ENCODE measurements at regions not wholly inside any gene's neighbourhood (a gene's known extent, or its start where the extent isn't known, plus 50 kb on each side); places are given as distances from the start of the nearest gene placed in this dataset.
"Not testable (repeated sequence)": the region's sequence is repeated elsewhere in the genome, so short reads cannot be mapped to it uniquely, and the experiment has no call there.

DNA sequence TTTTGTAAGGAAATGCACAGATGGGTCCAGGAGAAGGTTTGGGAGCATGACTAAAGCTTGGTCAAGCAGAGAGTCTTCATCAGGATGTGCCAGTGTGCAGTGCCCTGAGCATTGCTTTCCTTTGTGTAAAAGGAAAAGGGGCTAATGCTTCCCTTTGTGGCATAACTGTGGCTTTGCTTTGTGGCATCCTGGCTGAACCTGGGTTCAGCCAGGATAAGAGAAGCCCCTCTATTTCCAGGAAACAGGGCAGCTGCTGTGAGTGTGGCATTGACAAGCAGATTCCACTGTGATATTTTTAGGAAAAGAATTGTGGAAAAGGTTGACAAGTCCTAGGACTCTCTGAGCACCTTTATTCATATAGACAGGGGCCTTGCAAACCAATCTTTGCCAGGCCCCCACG lies 193.4 kb upstream of the CXCL12 start:
- TF ChIP-seq POU2F2 (IDR thresholded peaks at IDR 0.05; ENCODE audit: low read depth, low read length) (no peak), TAF1 (IDR thresholded peaks at IDR 0.05; ENCODE audit: low read depth, low read length) (no peak), POLR2AphosphoS5 (IDR thresholded peaks at IDR 0.05; ENCODE audit: low read depth, low read length) (no peak), SPI1 (IDR thresholded peaks at IDR 0.05; ENCODE audit: low read depth, low read length) (no peak), POLR2A (IDR thresholded peaks at IDR 0.05; ENCODE audit: low read depth, low read length) (no peak), PAX5 (IDR thresholded peaks at IDR 0.05; ENCODE audit: insufficient read depth, low read length, severe bottlenecking) (no peak)
- DNase-seq (ENCODE audit: insufficient read length, low spot score), result no peak
- no peak for FAIRE-seq

DNA sequence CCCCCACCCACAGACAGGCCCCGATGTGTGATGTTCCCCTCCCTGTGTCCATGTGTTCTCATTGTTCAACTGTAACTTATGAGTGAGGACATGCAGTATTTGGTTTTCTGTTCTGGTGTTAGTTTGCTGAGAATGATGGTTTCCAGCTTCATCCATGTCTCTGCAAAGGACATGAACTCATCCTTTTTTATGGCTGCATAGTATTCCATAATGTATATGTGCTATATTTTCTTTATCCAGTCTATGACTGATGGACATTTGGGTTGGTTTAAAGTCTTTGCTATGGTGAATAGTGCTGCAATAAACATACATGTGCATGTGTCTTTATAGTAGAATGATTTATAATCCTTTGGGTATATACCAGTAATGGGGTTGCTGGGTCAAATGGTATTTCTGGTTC lies 194.1 kb upstream of the CXCL12 start:
- FAIRE-seq; DNase-seq (ENCODE audit: insufficient read length, low spot score): not testable (repeated sequence)

DNA sequence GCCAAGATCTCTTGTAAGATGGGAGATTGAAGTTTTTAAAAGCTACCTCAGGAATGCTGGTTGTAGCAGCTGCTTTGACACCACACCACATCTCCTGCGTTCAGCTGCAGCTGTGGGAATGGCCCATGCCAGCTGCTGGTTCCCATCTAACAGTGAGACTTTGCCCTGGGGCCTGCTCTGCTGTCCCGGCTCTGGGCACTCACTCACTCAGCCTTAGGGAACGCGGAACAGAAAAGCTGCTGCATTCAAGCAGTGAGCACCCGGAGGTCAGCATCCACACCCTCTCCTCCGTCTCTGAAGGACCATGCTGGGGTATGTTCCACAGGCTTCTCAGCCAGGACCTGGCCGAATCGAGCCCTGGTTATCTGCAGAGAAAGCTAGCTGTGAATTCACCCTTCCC lies 197.1 kb upstream of the CXCL12 start:
- FAIRE-seq (no peak), DNase-seq (ENCODE audit: insufficient read length, low spot score) (no peak)
- TF ChIP-seq POU2F2 (IDR thresholded peaks at IDR 0.05; ENCODE audit: low read depth, low read length), result no peak
- TF ChIP-seq POLR2AphosphoS5 (IDR thresholded peaks at IDR 0.05; ENCODE audit: low read depth, low read length), result no peak
- TF ChIP-seq SPI1 (IDR thresholded peaks at IDR 0.05; ENCODE audit: low read depth, low read length), result no peak
- no peak for TF ChIP-seq POLR2A (IDR thresholded peaks at IDR 0.05; ENCODE audit: low read depth, low read length)
- TF ChIP-seq TAF1 (IDR thresholded peaks at IDR 0.05; ENCODE audit: low read depth, low read length), result no peak
- no peak for TF ChIP-seq PAX5 (IDR thresholded peaks at IDR 0.05; ENCODE audit: insufficient read depth, low read length, severe bottlenecking)

DNA sequence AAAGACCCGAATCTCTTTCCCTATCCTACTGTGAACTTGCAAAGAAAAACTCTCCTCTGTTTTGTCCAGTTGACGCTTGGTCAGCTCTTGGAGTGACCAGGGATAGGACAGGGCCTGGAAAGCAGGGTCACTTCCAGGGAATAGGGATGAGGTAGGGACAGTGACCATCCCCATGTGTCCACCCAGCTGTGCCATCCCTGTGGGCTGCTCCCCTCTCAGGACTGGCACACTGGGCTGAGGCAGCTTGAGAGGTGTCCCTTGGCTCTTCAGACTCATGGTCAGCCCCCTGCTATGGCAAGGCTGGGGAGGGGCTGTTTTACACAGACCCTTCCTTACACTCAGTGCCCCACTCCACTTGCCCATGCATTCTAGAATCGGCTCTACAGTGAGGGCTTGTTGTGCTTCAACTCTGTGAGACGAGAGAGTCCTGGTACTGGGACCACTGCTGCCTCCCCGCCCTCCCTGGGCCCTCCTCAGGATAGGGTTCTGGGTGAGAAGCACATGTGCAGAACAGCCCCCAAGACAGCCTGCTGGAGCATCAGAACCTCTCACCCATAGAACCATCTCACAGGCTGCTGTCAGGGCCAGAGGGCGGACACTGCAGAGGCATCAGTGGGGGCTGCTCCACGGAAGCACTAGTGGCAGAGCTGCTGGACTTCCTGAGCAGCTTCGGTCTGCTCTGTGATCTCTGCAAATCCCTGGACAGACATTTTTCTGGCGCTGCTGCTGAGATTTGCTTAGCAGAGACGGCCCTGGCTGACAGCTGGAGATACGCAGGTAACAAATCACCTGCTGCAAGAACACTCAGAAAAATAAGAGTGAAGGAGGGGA lies 202.8 kb upstream of the CXCL12 start:
- no peak for DNase-seq (ENCODE audit: insufficient read length, low spot score)
- FAIRE-seq, result no peak
- no peak for TF ChIP-seq TAF1 (IDR thresholded peaks at IDR 0.05; ENCODE audit: low read depth, low read length)
- TF ChIP-seq PAX5 (IDR thresholded peaks at IDR 0.05; ENCODE audit: insufficient read depth, low read length, severe bottlenecking), result no peak
- no peak for TF ChIP-seq POLR2A (IDR thresholded peaks at IDR 0.05; ENCODE audit: low read depth, low read length)
- no peak for TF ChIP-seq POLR2AphosphoS5 (IDR thresholded peaks at IDR 0.05; ENCODE audit: low read depth, low read length)
- TF ChIP-seq SPI1 (IDR thresholded peaks at IDR 0.05; ENCODE audit: low read depth, low read length), result no peak
- no peak for TF ChIP-seq POU2F2 (IDR thresholded peaks at IDR 0.05; ENCODE audit: low read depth, low read length)

DNA sequence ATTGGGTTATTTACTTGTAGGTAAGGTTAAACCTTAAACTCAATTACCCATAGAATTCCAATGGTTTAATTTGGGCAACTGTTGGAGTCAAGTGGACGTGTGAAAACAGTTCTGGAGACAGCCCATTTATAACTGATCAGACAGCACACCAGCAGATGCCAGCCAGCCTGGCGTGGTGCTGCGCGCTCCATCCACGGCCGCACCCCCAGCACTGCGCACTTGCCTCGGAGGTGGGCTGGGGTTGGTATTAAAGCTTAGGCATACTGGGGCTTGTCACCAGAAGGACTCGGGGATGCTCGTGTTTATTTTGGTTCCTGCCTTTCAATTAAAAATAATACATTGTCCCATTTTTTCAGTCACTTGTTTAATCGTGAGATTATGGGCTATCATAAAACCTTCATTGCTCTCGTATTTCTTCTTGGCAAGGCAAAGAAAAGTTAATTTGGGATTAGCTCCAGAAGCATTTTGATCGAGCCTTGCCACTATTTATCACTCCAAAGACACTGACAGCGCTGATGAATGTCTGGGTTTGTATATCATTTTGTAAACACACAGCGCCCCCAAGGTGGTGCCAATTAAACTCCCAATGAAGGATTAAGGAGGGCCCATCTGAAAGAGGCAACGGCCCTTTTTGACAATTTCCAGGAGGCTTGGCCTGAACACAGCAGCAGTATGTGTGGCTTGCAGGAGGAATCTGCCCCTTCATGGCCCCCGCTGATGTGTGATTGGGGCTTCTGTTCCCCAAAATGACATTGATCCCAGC lies 204.5 kb upstream of the CXCL12 start:
- TF ChIP-seq POU2F2 (IDR thresholded peaks at IDR 0.05; ENCODE audit: low read depth, low read length) (no peak), POLR2AphosphoS5 (IDR thresholded peaks at IDR 0.05; ENCODE audit: low read depth, low read length) (no peak), SPI1 (IDR thresholded peaks at IDR 0.05; ENCODE audit: low read depth, low read length) (no peak), PAX5 (IDR thresholded peaks at IDR 0.05; ENCODE audit: insufficient read depth, low read length, severe bottlenecking) (no peak), POLR2A (IDR thresholded peaks at IDR 0.05; ENCODE audit: low read depth, low read length) (no peak), TAF1 (IDR thresholded peaks at IDR 0.05; ENCODE audit: low read depth, low read length) (no peak)
- FAIRE-seq (no peak), DNase-seq (ENCODE audit: insufficient read length, low spot score) (no peak)

DNA sequence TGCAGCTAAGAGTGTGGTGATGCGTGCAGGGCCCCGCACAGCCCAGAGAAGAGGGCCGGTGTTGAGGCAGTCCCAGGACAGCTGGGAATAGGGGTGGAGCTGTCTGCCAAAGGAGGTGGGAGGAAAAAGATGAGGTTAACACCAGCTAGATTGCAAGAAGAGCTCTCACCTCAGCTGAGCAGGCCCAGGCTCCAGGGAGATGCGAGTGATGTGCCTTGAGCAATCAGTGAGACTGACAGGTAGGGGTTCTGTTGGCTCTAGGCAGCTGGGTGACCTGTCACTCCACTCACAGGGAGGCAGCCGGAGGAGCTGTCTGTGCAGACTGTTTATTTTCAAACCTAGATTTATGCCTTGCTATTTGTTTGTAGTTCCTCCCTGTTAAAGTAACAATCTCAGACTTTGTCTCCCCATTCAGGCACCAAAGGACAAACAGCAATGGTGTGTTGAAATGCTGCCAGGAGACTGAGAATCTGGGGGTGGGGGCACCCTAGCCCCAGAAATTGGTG lies 205.1 kb upstream of the CXCL12 start:
- DNase-seq (ENCODE audit: insufficient read length, low spot score) (no peak), FAIRE-seq (no peak)
- TF ChIP-seq SPI1 (IDR thresholded peaks at IDR 0.05; ENCODE audit: low read depth, low read length) (no peak), POU2F2 (IDR thresholded peaks at IDR 0.05; ENCODE audit: low read depth, low read length) (no peak), TAF1 (IDR thresholded peaks at IDR 0.05; ENCODE audit: low read depth, low read length) (no peak), POLR2A (IDR thresholded peaks at IDR 0.05; ENCODE audit: low read depth, low read length) (no peak), POLR2AphosphoS5 (IDR thresholded peaks at IDR 0.05; ENCODE audit: low read depth, low read length) (no peak)

DNA sequence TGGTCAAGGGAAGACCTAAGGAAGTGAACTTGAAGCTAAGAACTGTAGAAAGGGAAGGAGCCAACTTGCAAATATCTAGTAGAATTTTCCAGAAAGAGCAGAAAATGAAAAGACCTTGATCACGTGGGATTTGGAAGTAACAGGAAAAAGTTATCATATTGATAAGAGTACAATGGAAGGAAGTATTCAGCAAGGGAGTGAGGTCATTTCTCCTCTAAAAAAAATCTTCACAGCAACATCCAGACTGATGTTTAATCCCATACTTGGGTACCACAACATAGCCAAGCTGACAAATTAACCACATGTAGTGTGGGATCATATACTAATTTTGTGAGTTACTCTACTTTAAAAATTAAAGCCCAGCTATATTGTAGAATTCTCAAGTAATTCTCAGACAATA lies 207.0 kb upstream of the CXCL12 start:
- TF ChIP-seq POLR2AphosphoS5 (IDR thresholded peaks at IDR 0.05; ENCODE audit: low read depth, low read length) (no peak), SPI1 (IDR thresholded peaks at IDR 0.05; ENCODE audit: low read depth, low read length) (no peak), POU2F2 (IDR thresholded peaks at IDR 0.05; ENCODE audit: low read depth, low read length) (no peak), PAX5 (IDR thresholded peaks at IDR 0.05; ENCODE audit: insufficient read depth, low read length, severe bottlenecking) (no peak), TAF1 (IDR thresholded peaks at IDR 0.05; ENCODE audit: low read depth, low read length) (no peak), POLR2A (IDR thresholded peaks at IDR 0.05; ENCODE audit: low read depth, low read length) (no peak)
- FAIRE-seq (no peak), DNase-seq (ENCODE audit: insufficient read length, low spot score) (no peak)

DNA sequence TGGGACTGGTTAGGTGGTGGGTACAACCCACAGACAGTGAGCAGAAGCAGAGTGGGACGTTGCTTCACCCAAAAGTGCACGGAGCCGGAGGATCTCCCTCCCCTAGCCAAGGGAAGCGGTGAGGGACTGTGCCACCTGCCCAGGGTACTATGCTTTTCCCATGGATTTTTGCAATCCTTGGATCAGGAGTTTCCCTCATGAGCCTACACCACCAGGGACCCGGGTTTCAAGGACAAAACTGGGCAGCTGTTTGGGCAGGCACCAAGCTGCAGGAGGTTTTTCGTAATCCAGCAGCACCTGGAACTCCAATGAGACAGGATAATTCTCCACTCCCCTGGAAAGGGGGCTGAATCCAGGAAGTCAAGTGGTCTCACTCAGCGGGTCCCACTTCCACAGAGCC lies 209.1 kb upstream of the CXCL12 start:
- TF ChIP-seq TAF1 (IDR thresholded peaks at IDR 0.05; ENCODE audit: low read depth, low read length) (no peak), PAX5 (IDR thresholded peaks at IDR 0.05; ENCODE audit: insufficient read depth, low read length, severe bottlenecking) (no peak), POU2F2 (IDR thresholded peaks at IDR 0.05; ENCODE audit: low read depth, low read length) (no peak), POLR2AphosphoS5 (IDR thresholded peaks at IDR 0.05; ENCODE audit: low read depth, low read length) (no peak), POLR2A (IDR thresholded peaks at IDR 0.05; ENCODE audit: low read depth, low read length) (no peak), SPI1 (IDR thresholded peaks at IDR 0.05; ENCODE audit: low read depth, low read length) (no peak)
- FAIRE-seq (no peak), DNase-seq (ENCODE audit: insufficient read length, low spot score) (no peak)

DNA sequence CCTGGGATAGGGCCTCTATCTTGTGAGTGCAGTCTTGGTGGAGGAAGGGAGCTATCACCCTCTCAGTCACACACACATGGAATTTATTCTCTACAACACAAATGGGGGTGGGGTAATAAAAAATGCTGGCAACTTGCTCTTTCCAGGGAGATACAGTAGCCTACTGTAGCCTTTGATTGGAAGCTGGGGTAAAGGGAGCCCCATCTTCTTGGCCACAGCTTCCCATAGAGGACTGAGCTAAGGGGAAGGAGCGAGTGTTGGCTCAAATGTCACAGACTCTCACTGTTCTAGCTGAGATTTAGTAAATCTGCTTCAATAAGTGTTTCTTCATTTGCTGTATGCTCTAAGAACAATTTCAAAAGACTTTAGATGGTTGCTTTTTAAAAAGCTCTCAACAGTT lies 222.2 kb upstream of the CXCL12 start:
- TF ChIP-seq POLR2A (IDR thresholded peaks at IDR 0.05; ENCODE audit: low read depth, low read length) (no peak), SPI1 (IDR thresholded peaks at IDR 0.05; ENCODE audit: low read depth, low read length) (no peak), POU2F2 (IDR thresholded peaks at IDR 0.05; ENCODE audit: low read depth, low read length) (no peak), PAX5 (IDR thresholded peaks at IDR 0.05; ENCODE audit: insufficient read depth, low read length, severe bottlenecking) (no peak), TAF1 (IDR thresholded peaks at IDR 0.05; ENCODE audit: low read depth, low read length) (no peak), POLR2AphosphoS5 (IDR thresholded peaks at IDR 0.05; ENCODE audit: low read depth, low read length) (no peak)
- FAIRE-seq (no peak), DNase-seq (ENCODE audit: insufficient read length, low spot score) (no peak)

All from GM12891 (cell line).